ENCODE measurements at regions not wholly inside any gene's neighbourhood (a gene's known extent, or its start where the extent isn't known, plus 50 kb on each side); places are given as distances from the start of the nearest gene placed in this dataset.

GRCh38 chr10:44851413-44851812 is 59.7 kb upstream of the TMEM72 start:
- no peak for TF ChIP-seq CTCF (conservative IDR thresholded peaks at IDR 0.05)
- H3K27ac ChIP-seq = peak overlapping the region; percentile 77

GRCh38 chr10:44851881-44852280 is 59.3 kb upstream of the TMEM72 start:
- TF ChIP-seq CTCF (conservative IDR thresholded peaks at IDR 0.05) = no peak
- no peak overlapping the region for H3K27ac ChIP-seq

- H3K27ac ChIP-seq = no peak overlapping the region
- TF ChIP-seq CTCF (conservative IDR thresholded peaks at IDR 0.05) = peak; percentile 72
Observed at GRCh38 chr10:44853148-44853734, 57.9 kb upstream of the TMEM72 start.

DNA sequence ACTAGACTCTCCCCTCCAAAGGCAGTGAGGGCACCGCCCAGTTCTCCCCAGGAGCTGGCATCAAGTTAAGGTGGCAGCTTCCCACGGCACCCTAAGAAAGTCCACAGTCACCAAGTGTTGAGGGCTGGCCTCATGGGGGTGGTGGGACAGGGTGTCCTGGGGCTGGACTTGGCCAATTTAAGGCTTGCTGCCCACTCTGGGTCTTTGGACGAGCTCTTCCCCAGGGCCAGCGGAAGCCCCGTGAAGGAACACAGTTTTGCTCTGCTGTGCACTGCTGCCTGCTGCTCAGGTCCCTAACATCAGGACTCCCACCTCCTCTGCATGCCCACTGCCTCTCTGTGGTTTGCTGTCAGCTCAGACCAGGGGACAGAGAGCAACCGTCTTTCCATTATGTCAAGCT is 57.3 kb upstream of the TMEM72 start:
- TF ChIP-seq CTCF (conservative IDR thresholded peaks at IDR 0.05) = no peak
- no peak overlapping the region for H3K27ac ChIP-seq

DNA sequence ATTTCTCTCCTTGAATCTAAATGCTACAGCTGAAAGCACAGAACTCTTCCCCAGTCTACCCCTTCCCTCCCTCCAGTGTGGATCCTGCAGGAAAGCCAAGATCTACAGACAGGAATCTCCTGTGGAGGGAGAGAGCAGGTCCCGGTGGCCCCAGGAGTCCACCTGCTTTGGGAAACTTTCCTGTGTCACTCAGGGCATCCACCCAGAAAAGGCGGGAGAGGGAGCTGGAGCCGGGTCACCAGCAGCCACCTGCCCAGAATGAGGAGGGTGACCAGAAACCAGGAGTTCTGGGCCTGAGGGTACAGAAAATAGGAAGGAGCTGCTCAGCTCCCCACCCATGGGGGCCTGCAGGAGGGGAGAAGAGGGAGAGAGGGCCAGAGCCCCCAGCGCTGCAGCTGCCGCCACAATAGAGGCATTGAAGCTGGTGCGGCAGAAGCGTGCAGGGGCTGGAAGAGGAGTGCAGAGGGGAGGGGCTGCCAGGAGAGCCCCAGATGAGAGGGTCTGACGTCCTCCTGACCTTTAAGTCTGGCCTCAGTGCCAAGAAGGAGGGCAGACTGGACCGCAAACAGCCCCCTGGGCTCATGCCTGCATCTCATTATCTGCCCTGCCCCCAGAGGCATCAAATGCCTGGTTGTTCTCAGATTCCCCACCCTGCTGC is 56.3 kb upstream of the TMEM72 start:
- H3K27ac ChIP-seq = no peak overlapping the region
- no peak for TF ChIP-seq CTCF (conservative IDR thresholded peaks at IDR 0.05)

GRCh38 chr10:44856696-44857095 is 54.4 kb upstream of the TMEM72 start:
- no peak for TF ChIP-seq CTCF (conservative IDR thresholded peaks at IDR 0.05)
- H3K27ac ChIP-seq = no peak overlapping the region

- peak; percentile 99 for TF ChIP-seq CTCF (conservative IDR thresholded peaks at IDR 0.05)
- H3K27ac ChIP-seq = no peak overlapping the region
Observed at GRCh38 chr10:44857363-44858016, 53.6 kb upstream of the TMEM72 start.
